ENCODE measurements at regions not wholly inside any gene's neighbourhood (a gene's known extent, or its start where the extent isn't known, plus 50 kb on each side); places are given as distances from the start of the nearest gene placed in this dataset.

DNA sequence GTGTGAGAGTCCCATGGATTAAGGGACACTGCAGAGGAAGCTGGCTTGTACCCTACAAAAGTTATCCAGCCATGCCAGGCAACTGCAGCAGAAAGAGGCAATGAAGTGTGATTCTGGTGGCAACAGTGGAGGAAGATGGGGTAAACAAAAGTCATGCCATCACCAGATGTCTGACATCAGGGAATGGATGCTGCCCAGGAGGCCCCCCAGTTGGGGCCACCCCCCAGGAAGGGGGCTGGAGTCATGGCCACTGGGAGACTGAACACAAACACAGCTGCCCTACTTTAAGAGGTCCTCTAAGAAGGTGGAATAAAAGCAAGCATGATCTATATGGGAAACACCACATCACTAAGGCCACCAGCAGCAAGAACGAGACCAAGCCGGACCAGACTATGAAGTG is 235.3 kb downstream of the KLF12 start:
- H3K4me3 ChIP-seq (ENCODE audit: low read depth, low read length), result no peak overlapping the region
- TF ChIP-seq, protein P1, sequence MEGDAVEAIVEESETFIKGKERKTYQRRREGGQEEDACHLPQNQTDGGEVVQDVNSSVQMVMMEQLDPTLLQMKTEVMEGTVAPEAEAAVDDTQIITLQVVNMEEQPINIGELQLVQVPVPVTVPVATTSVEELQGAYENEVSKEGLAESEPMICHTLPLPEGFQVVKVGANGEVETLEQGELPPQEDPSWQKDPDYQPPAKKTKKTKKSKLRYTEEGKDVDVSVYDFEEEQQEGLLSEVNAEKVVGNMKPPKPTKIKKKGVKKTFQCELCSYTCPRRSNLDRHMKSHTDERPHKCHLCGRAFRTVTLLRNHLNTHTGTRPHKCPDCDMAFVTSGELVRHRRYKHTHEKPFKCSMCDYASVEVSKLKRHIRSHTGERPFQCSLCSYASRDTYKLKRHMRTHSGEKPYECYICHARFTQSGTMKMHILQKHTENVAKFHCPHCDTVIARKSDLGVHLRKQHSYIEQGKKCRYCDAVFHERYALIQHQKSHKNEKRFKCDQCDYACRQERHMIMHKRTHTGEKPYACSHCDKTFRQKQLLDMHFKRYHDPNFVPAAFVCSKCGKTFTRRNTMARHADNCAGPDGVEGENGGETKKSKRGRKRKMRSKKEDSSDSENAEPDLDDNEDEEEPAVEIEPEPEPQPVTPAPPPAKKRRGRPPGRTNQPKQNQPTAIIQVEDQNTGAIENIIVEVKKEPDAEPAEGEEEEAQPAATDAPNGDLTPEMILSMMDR (IDR thresholded peaks at IDR 0.05; ENCODE audit: borderline replicate concordance, insufficient read depth, low read depth, low read length), result no peak

DNA sequence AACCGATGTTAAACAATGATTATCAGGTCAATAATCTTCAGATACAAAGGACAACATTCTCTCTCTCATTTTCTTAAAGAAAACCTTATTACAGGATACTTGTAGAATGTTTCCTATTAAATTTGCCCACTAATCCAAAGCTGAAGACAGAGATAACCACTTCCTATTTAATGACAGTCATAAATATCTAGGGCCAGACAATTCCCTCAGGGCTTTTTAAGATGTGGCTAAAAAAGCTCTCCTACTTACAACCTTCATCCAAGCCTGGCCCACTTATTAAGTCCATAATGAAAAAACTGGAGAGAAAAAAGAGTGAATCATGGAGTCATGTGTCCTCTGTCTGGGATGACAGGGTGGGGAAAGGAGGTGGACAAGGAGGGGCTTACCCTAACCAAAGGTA is 235.9 kb downstream of the KLF12 start:
- no peak overlapping the region for H3K4me3 ChIP-seq (ENCODE audit: low read depth, low read length)

DNA sequence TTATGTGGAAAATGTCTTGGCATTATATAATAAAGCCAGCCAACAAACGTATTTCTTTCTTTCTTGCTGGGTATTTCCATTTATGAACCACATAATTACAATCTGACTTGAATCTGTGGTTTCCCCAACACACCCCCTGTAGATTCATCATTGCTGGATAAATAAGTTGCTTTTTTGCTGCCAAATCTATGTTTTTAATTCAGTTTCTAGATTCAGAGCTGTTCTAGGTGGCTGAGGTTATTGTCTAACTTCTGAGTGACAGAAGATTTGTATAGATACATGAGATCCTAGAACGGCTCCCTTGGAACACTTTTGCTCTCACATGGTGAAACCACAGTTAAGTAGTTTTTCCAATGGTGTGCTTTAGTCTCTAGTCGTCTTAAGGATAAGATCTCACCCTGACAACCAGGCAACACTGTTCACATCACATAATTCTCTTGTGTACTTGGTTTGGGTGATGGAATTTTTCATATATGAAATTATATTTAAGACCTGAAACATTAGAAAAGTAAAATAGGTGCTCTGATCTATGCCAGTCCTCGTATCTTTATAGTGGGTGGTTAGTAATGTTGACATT is 239.1 kb downstream of the KLF12 start:
- TF ChIP-seq, protein P1 (IDR thresholded peaks at IDR 0.05; ENCODE audit: borderline replicate concordance, insufficient read depth, low read depth, low read length), result no peak

More for the DNA sequence above, 235.9 kb downstream of the KLF12 start:
- TF ChIP-seq, protein P1 (IDR thresholded peaks at IDR 0.05; ENCODE audit: borderline replicate concordance, insufficient read depth, low read depth, low read length), result no peak

DNA sequence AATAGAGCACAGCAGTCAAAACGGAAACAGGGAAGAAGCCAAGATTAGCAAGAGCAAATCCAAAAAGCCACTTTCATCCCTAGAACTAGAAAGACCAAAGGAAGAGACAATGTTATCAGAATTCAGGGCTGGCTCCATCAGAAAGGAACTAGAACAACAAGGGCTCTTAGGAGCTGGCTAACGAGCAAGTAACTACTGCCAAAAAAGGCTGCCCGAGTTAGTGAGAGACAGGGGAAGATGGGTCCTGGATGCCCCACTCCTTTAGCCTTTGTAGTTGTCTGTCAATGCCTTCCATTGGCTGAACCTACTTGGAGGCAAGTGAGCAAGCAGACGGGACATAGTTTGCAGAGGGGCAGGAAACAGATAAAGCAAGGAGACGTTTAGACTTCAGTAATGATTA is 240.4 kb downstream of the KLF12 start:
- no peak overlapping the region for H3K4me3 ChIP-seq (ENCODE audit: low read depth, low read length)
- TF ChIP-seq, protein P1 (IDR thresholded peaks at IDR 0.05; ENCODE audit: borderline replicate concordance, insufficient read depth, low read depth, low read length), result no peak

More for the DNA sequence above, 239.1 kb downstream of the KLF12 start:
- H3K4me3 ChIP-seq (ENCODE audit: low read depth, low read length), result no peak overlapping the region

DNA sequence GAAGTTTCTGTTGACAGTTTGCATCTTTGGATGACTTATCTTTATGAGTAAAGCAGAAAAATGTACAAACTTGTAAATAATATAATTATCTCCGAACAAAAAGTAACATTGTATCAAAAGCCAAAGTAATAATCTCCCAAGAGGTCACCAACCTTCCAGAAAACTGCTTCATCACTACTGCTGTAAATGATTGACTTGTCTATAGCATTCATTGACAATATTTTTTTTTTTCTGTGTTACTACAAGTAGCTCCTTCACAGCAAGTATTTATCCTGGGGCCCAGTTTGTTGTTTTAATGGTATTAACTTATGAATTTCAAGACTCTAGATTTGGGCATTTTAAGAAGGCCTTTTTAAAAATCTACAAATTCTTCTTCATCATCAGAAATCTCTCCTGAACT is 242.4 kb downstream of the KLF12 start:
- no peak overlapping the region for H3K4me3 ChIP-seq (ENCODE audit: low read depth, low read length)
- TF ChIP-seq, protein P1 (IDR thresholded peaks at IDR 0.05; ENCODE audit: borderline replicate concordance, insufficient read depth, low read depth, low read length), result no peak

DNA sequence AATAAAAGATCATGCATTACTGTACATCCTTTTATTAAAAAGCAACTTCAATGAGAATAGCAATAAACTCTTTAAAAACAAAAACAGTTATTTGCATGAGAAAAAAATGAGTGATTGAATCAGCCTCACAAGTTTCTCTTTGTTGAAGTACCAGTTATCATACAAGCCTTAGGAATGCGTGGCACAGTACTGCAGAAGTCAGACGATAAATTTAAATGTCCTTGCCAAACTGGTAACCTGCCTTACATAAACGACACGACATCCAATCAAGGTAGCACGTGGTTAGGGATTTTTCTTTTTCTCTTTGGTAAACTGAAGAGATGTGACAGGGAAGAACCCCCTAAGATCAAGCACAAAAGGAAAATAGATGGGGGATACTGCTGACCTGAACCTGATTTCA is 251.0 kb downstream of the KLF12 start:
- TF ChIP-seq, protein P1 (IDR thresholded peaks at IDR 0.05; ENCODE audit: borderline replicate concordance, insufficient read depth, low read depth, low read length), result no peak

DNA sequence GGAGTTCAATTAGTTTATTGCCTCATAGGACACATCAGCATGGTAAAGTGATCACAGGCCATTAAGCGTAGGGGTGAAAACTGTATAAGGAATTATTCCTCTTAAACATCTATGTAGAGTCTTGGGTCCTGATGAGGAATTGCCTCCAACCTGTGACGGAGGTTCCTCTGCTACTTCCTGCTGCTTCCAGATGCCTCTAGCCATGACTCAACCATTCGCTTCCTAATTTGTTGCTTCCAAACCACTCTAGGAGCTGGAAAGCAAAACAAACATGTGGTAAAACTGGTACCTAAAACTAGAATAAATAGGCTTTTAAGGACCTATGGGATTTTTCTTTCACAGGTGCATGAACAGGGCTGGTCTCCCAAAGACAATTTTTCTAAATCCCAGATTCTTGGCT is 253.8 kb downstream of the KLF12 start:
- TF ChIP-seq, protein P1 (IDR thresholded peaks at IDR 0.05; ENCODE audit: borderline replicate concordance, insufficient read depth, low read depth, low read length), result no peak
- H3K4me3 ChIP-seq (ENCODE audit: low read depth, low read length), result no peak overlapping the region

More for the DNA sequence above, 251.0 kb downstream of the KLF12 start:
- H3K4me3 ChIP-seq (ENCODE audit: low read depth, low read length), result no peak overlapping the region

Measured in GM12875 (cell line).